ENCODE measurements at regions not wholly inside any gene's neighbourhood (a gene's known extent, or its start where the extent isn't known, plus 50 kb on each side); places are given as distances from the start of the nearest gene placed in this dataset.
A peak's percentile ranks its signal among the peaks of the same experiment; 100 is the strongest.

DNA sequence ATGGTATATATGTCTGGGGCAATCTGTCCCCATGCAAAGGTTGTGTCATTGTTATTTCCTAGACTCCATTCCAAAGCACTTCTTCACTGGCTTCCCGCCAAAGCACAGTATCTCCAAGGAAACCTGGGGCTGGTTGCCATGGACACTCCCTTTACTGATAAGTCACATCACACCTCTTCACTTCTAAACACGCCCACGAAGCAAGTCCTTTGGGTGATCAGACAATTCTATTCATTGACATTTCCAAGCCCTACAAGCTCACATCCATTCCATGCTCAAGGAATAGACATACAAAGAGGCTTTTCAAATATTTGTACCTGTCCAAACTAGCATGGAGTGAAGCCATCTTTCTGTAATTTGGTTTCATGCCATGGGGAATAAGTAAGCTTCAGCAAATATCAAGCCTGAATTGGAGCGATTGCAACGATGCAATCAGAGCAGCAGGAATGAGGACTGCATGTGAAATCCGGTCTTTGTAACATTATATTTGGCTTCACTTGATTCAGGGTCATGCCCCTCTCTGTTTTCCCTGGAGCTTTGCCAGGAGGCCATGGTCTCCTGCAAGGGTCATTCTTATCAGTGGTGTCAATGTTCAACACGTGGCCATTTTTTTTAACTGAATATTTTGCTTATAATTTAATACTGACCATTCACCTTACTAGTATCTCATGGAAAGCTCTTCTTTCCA lies 201.6 kb upstream of the TMC3 start:
- peak in 1 of 2 experiments; percentile 26 for DNase-seq

DNA sequence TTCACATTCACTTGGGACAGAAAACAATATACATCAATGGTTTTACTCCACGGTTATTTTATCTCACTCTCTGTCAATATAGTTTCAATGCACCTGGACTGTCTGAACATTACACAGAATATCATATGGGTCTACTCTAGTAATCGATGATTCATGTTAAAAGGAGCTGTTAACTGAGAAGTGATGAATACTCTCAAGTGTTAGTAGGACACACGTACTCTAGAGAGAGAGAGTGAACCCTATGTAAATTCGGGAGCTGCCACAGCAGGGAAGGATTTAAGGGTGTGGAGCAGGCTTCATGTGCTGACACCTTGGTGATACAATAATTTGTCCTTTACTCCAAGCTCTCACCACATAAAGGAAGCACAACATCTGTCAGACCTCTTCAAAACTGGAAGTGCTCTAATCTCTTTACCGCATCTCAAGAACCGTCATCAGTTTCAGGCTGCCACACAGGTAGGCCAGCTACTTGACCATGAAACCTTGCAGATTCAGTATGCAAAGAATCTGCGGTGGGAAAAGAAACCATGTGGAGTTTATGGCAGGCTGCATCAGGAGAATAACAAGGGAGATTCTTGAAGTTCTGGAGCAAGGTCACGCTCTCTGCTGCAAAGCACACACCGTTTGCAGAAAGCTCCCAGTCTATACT lies 199.2 kb upstream of the TMC3 start:
- DNase-seq, result no peak

DNA sequence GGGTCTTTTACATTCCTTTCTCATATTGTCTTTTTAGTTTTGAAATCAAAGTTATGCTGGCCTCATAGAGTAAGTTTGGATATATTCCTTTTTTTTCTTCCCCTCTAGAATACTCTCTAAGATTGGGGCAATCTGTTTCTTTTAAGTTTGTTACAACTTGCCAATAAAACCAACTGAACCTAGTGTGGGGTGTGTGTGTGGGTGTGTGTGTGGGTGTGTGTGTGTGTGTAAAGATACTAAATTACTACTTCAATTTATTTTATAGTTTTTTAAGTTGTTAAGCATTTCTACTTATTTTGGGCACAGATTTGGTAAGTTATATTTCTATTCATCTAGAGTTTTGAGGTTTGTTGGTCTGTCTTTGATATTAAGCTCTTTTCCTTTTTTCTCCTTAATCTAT lies 198.2 kb upstream of the TMC3 start:
- DNase-seq, result no peak

DNA sequence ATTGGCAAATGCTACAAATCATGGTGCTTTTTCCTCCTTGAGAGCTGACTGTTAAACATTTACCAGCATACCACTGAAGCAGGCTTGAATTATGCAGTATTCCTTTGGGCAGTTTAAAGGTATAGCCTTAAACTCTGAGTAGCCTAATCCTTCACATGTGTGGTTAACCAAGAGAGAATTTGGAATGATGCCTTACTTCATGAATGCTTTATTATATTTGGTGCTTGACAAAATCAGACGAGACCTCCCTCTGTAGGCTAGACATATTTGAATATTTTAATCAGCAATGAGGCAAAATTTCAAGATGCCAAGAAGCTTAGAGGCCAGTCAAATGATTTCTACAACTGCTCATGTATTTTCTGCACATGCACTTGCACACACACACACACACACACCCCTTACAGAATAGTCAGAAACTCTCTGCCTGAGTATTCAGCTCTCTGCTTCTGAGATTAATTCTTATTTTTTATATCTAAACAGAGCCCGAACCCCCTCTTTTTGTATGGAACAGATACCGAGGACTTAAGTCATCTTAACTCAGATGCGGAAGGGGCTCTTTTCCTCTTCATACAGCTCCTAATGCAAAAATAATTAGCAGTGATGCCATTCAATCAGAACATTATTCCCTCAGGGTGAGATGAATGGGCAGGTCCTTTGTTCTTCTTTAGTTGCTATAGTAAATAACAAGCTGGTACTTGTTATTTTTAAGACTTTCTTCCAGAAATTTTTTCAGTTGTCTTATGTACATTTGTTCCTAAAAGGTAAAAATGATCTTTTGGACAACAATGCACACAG lies 195.5 kb upstream of the TMC3 start:
- no peak for DNase-seq

DNA sequence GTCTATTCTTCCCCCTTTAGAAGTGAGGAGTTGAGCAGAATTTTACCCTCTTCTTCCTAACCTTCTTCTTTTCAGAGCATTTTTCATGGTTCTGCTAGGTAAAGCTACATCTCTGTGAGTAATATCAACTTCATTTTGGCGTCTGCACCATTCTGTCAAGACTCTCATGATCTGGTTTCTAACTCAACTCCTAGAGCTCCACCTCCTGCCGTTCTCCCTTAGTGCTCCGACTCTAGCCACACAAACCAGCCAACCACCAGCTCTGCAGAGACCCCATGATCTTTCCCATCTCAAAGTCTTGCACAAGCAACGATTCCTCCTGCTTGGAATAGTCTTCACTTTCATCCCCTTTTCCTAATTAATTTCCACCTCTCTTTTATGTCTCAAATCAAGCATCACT lies 193.9 kb upstream of the TMC3 start:
- no peak for DNase-seq

DNA sequence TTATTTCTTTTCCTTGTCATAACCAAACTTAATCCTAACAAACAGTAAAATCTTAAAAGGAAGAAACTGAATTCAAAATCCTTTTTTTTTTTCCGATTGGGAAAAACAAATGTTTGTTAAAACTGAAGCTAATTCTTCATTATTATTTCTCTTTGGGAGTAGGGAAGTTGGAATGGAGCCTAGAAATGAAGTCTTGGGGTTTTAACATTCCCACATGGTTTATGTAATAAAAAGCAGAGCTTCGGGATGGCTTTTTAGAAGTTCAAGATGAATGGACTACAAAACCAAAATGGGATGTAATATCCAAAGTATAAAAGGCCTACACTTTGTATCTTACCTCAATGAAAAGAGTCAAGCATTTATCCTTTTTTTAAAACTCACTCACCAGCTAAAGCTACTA lies 189.0 kb upstream of the TMC3 start:
- no peak for DNase-seq

DNA sequence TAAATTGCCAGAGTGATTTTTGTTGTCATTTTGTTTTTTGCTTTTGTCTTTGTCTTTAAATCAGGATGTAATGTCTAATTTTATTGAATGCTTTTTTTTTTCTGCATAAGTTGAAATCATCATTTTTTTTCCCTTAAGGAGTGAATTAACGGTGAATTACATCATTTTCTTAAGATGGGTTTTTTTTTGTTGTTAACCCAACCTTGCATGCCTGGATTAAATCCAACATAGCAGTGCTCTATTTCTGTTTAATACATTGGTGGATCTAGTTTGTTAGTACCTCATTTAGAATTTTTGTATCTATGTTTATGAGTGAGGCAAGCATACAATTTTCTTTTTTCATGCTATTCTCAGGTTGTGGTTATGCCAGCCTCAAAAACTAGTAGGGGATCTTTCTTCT lies 186.4 kb upstream of the TMC3 start:
- DNase-seq, result no peak

DNA sequence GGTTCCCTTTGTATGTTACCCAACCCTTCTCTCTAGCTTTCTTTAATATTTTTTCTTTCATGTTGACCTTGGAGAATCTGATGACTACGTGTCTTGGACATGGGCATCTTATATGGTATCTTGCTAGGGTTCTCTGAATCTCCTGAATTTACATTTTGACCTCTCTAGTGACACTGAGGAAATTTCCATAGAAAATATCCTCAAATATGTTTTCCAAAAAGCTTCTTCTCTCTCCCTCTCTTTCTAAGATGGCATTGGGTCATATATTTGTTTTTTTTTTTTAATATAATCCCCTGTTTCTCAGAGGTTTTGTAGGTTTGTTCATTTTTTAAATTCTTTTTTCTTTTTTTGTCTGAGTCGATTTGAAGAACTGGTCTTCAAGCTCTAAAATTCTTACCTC lies 184.0 kb upstream of the TMC3 start:
- no peak for DNase-seq

DNA sequence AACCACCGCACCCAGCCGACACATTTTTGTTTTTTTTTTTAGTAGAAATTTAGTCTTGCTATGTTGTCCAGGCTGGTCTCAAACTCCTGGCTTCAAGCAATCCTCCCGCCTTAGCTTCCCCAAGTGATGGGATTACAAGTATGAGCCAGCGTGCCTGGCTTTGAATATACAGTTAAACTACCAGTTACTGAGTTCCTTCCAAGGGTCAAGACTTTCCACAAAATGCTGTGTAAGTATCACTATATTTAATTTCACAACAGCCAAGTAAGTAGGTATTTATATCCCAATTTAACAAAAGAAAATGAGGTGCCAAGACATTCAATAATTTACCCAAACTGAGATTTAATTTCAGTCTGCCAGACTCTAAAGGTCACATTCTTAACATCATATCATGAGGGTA lies 181.3 kb upstream of the TMC3 start:
- DNase-seq, result no peak

DNA sequence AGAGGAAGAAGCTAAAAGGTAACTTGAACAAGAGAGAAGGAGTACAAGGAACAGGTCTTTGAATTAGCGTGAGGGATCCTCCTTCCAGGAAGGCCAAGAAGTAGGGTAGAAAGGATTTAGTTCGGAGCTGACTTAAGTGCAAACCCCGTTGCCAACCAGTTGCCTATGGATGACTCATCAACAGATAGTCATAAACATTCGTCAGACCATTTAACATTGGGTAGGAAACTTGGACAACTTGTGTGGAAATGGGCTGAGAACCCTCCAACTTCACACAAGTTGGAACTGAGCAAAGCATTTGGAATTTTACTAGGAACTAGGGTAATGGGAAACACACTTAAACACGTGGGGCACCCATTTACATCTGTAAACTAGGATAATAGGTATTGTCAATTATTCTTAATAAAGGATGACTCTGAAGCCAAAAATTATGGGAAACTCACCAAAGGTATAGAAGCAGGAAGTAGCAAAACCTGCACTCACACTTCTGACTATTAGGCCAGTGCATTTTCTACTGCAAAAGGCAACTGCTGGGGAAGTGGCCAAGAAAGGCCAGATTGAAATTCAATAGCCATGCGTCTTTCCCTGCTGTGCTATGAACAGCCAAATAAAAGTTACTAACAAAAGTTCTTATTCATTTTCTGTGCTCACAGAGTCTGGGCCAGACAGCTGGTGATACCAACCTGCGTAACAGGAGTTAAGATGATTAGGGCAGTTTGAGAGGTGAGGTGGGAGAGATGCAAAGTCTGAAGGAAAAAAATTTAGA lies 174.5 kb upstream of the TMC3 start:
- peak; percentile 13 to 55 for DNase-seq

DNA sequence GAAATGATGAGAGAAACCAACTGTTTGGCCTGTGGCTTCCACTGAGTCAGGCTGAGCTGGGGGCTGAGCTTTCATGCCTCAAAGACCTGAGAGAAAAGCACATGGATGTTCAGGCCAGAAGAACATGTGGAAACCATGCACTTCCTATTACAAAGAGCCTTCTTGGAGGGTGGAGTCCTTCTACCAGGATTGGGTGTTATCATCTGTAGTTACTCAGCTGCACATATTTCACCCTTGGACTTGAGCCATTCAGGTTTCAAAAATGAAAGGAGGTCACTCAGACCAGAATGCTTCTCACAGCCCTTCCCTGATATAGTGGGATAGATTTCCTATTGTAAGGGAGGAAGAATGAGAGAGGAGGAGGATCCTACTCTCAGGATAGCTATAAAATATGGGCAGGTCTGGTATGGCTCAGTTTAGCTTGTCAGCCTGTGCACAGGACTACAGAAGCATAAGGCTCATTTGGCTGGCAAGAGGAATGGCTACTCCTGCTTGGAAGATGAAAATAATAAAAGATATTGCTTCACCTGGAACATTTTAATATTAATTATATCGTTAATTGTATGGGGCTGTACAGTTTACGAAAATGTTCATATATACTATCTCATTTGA lies 173.6 kb upstream of the TMC3 start:
- DNase-seq, result no peak

DNA sequence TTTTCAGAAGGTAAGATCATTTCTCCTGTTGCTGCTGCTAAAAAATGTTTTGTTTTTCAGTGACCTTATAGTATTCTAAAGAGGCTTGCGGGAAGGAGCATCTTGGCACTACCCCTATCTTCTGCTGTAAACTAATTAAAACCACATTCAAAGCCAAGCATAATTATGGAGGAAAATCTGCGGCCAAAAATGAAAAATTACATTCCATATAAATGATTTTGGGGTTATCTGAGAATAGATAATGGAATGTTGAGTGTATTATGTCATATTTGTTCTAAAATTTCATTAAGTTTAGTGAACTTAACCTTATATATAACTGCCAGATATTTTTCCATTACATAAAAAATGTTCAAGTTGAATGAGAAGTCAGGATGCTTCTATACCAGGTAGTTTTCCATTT lies 170.4 kb upstream of the TMC3 start:
- no peak for DNase-seq

DNA sequence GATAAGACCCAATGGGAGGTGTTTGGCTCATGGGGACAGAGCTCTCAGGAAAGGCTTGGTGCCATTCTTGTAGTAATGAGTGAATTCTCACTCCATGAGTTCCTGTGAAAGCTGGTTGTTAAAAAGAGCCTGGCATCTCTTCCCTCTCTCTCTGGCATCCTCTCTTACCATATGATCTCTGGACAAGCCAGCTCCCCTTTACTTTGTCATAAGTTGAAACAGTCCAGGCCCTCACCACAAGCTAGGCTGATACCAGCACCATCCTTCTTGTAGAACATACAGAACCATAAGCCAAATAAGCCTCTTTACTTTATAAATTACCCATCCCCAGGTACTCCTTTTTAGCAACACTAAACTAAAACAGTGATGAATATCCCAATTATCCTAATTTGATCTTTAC lies 166.9 kb upstream of the TMC3 start:
- DNase-seq, result no peak

DNA sequence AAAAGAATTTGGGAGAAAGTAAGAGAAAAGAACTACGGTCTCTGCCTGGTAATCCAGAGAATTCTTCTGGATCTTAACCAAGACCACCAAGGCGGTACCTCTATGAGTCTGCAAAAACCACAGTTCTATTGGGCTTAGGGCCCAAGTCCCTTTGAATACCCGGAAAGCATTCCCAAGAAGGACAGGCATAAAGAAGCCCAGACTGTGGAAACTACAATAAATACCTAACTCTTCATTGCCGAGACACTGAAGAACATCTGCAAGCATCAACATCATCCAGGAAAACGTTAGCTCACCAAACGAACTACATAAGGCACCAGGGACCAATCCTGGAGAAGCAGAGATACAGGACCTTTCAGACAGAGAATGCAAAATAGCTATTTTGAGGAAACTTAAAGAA lies 162.3 kb upstream of the TMC3 start:
- DNase-seq, result no peak

DNA sequence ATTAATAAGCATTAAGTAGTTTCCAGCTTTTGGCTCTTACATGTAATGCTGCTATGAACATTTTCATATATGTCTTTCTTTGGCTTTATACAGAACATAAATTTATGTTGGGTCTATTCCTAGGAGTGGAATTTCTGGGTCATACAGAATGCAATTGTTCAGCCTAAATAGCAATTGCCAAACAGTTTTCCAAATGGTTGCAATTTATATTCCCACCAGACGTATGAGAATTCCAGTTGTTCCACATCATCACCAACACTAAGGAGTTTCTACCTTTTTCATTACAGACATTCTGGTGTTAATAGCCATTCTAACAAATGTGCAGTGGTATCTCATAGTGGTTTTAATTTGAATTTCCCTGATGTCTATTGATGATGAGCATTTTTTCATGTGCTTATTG lies 160.1 kb upstream of the TMC3 start:
- DNase-seq, result no peak

DNA sequence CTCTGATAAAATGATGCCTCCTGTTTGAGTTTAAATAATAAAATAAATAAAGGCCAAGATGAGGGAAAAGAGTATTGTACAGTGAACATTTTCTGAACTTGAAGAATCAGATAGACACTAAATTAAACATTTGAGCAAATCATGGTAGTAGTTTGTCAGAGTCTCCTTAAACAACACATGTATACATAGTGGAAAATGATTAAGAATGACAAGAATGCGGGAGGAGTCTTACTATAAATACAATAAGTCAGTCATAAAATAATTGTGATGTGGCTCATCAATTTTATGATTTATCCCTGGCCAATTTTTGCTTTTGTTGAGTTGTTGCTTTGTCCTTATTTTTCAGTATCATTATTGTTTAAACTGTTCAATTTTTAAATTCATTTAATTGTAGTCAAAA lies 158.0 kb upstream of the TMC3 start:
- DNase-seq, result no peak

DNA sequence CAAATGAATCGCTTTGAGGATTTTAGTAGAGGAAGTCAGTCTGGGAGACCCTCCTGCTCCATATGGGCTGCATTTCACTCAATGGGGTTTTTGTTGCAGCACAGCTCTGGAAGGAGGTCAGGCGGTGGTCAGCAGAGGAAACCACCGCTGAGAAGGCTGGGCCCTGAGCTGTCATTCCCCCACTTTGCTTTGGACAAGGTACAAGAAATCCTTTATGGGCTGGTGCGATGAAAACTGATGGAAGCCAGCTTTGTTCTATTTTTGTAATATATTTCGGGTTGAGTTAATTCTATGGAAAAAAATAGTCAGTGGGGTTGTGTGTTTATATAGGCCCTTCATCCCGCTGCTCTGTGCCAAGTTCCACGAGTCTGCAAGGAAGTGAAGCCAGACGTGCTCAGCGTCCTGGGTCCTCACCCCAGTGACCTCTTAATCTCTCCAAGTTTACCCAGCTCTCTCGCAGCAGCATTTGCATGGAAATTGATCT lies 157.1 kb upstream of the TMC3 start:
- DNase-seq, result peak in 1 of 2 experiments; percentile 9

DNA sequence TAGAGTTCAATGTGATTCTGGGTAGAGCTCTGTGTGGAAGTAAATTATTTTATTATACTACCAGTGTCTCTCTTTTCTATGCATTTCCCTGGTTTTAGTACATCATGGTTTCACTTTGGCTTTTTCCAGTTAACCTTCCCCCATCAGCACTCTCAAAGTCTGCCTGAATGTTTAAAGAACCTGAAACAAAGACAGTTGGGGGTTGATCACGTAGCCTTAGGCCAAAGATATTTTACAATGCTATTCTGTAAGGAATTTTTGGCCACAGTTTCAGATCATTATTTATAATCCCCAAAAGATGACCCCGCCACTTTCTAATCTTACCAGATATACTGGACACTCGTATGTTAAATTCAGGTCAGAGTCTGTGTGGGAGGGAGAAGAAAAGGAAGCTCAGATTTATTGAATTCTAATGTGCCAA lies 156.3 kb upstream of the TMC3 start:
- no peak for DNase-seq

DNA sequence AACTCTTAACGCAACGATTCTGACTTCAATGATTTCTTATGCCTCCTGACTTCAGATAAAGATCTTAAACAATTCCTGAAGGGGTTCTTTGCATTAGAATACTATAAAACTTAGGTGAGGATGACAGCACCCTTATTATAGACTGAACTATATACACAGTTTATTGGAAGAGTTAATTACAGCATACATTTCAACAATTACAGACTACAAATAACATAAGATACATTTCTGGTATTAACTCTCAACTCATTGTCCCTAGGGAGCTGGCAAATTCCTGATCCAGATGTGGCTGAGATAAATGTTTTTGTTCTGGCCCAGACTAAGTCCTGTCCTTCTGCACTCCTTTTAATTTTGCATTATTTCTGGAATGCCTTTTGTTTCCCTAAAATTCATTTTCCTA lies 155.5 kb upstream of the TMC3 start:
- DNase-seq, result no peak

DNA sequence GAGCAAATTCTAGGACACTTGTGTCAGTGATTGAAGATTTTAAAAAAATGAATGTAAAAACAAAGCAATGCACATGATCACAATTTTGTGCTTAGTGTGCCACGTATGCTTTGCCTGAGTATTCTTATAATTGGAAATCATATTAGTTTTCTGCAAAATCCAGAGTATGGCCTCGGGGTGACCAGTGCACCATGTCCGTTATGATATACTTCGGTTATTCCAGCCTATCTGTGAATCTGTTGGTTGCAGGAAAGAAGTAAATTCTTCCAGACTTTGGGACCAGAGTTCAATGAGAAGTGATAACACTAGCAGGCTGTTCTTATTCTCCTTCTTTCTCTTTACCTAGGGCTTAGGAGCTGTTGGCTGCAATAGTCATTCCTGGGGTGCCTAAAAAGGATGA lies 152.0 kb upstream of the TMC3 start:
- DNase-seq, result no peak

DNA sequence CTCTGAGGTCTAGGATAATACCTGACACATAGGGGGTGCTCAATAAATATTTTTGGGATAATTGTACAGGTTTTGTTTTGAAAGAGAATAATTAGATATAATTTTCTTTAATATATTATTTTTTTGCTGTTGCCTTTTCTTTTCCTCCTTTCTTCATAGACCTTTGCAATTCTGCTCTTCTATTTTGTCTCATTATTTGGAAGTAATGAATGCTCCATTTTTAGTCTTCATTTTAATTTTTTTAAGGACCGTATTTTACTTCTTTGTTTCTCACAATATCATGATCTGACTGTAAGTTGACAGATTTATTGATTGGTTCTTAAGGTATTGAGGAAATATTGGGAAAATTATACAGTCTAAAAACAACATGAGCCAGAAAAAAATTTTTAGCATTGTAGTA lies 150.5 kb upstream of the TMC3 start:
- DNase-seq, result no peak

DNA sequence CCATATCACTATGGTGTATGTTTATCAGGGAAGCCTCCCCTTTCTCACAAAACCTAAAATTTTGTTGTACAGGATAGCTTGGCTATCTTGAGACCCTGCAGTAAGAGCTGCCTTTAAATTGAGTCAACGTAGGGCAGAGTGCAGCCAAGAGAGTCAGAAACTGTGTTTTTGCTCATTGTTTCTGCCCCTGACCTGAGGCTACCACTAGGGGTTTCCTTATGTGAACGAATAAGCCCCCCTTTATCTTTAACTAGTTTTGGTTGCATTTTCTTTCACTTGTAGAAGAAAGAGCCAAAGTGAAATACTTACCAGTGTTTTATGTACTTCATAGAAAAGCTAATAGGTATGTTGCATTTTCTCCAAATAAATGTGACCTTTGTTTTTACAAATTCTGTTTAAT lies 149.9 kb upstream of the TMC3 start:
- DNase-seq, result no peak

DNA sequence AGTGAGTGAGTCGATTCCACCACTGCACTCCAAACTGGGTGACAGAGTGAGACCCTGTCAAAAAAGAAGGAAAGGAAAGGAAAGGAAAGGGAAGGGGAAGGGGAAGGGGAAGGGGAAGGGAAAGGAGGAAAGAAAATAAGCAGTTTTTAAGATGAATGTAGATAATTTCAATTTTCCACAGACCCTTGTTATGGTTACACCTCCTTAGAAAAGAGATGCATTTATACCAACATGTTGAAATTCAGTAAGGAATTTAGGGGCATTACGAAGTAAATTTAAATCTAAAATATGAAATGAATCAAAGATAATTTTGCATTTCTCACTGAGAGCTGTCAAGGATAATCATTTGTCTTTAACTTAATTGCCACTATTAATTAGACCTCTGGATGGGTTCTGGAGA lies 146.5 kb upstream of the TMC3 start:
- no peak for DNase-seq

Data from NCI-H446 (cell line).